ENCODE measurements at regions not wholly inside any gene's neighbourhood (a gene's known extent, or its start where the extent isn't known, plus 50 kb on each side); places are given as distances from the start of the nearest gene placed in this dataset.

- TF ChIP-seq ZBTB33 (CRISPR knock-in tag; IDR thresholded peaks at IDR 0.05), result no peak
- TF ChIP-seq PRDM15 (CRISPR knock-in tag; IDR thresholded peaks at IDR 0.05), result no peak
- TF ChIP-seq EP300 (IDR thresholded peaks at IDR 0.05; ENCODE audit: low read depth in 2 of 2, low read length in 2 of 2), result no peak
- no peak for TF ChIP-seq EP300 (CRISPR knock-in tag; IDR thresholded peaks at IDR 0.05; ENCODE audit: borderline replicate concordance)
- TF ChIP-seq REPIN1 (CRISPR knock-in tag; IDR thresholded peaks at IDR 0.05; ENCODE audit: borderline replicate concordance, low read depth), result no peak
- TF ChIP-seq PATZ1 (CRISPR knock-in tag; IDR thresholded peaks at IDR 0.05), result no peak
- no peak for TF ChIP-seq SOX5 (CRISPR knock-in tag; IDR thresholded peaks at IDR 0.05; ENCODE audit: borderline replicate concordance)
- no peak for TF ChIP-seq EZH2 (conservative IDR thresholded peaks at IDR 0.05; ENCODE audit: low read depth, low read length)
- TF ChIP-seq CTCF (CRISPR knock-in tag; IDR thresholded peaks at IDR 0.05), result no peak
- TF ChIP-seq RNF2 (conservative IDR thresholded peaks at IDR 0.05; ENCODE audit: low read depth), result no peak
- TF ChIP-seq HMGXB4 (CRISPR knock-in tag; IDR thresholded peaks at IDR 0.05; ENCODE audit: borderline replicate concordance in 1 of 2, low read depth in 1 of 2), result no peak
- TF ChIP-seq ZNF646 (CRISPR knock-in tag; IDR thresholded peaks at IDR 0.05), result no peak
- TF ChIP-seq ZNF33B (CRISPR knock-in tag; IDR thresholded peaks at IDR 0.05), result no peak
- no peak for TF ChIP-seq MAX (IDR thresholded peaks at IDR 0.05)
These were observed 192.8 kb upstream of the NRIP1 start for GRCh38 chr21:15257646-15258045.
